ENCODE measurements at regions not wholly inside any gene's neighbourhood (a gene's known extent, or its start where the extent isn't known, plus 50 kb on each side); places are given as distances from the start of the nearest gene placed in this dataset.

DNA sequence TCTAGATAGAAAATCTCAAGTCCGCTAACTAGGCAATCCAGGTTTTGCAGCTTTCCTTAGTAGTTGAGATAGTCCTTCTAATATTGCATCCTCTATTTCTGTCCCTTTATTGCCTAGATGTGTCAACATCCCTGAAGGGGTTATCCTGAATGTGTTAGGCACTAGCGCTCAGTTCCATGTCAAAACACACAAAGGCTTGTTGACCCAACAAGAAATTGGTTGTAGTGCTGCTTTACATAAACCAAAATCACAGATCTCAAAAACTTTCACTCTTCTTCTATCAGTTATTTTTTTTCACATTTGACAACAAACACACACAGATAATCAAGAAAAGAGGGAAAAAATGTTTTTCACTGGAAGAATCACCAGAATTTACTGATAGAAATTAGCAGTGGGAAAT, 51.4 kb upstream of the SOX2 start:
- no peak for DNase-seq

DNA sequence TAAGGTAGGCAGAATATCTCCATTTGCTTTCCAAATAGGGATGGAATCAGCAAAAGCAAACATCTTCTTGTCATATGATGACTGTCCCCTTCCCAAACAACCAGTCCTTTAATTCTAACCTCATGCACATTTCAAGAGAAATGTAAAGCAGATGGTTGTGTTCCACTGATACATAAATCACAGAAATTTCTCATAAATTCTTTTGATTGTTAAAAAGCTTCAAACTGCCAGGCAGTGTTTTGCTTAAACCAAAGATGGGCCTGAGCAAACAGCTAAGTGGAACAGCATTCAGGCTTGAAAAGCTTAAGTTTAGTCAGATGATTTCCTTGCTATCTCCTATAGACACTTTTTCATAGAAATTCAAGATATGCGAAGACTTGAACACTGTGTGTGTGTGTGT, 74.3 kb upstream of the SOX2 start:
- no peak for DNase-seq

DNA sequence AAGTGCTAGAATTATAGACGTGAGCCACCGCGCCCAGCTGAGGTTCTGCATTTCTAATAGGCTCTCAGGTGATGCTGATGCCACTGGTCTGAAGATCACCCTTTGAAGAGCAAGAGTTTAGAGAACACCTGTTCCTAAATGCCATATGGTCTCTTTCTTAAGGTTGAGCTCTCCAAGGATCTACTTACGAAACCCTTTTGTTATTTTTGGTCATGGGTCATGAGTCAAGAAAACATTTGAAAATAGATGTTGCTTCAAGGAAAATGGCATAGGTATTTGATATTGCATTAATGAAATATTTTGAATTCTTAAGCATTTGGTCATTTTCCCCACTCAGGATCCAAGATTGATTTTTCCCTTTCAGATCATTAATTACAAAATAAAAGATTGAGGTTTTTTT, 74.7 kb upstream of the SOX2 start:
- no peak for DNase-seq

GRCh38 chr3:181635141-181635540, 76.6 kb upstream of the SOX2 start:
- DNase-seq, result no peak

- DNase-seq, result no peak
Measured at GRCh38 chr3:181633556-181633955, 78.2 kb upstream of the SOX2 start.

DNA sequence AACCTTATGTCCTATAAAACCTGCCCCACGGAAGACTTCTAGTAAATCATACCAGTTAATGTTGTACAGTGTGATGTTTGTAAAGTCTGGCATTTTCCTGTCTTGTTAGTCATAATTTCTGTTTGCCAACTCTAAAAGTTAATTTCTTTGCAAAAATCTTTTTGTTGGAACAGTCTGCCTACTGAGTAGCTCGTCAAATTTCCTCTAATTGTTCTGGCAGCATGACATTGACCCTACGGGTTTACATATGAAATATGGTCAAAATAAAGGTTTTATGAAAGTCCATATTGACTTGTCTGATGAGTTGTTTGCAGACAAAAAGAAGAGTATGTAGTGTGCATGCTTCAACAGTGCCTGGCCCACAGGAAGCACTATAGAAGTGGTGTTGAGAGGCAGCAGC, 79.8 kb upstream of the SOX2 start:
- DNase-seq, result no peak

DNA sequence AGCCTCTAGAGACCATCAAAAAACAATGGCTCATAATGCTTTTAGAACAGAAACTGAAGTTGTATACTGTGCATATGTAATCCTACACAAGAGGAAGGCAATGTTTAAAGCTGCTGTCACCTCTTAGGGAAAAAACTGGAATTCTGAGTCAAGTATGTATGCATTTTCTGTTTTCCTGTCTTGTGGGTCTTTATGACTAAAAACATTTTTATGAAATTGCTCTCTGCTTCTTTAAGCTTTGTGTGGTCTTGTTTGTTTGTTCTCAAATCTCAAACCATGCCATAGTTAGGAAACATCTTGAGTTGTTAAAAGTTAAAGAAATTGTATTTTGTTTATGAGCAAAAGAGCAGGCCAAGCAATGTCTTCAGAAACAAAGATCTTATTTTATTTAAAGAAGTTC, 80.9 kb upstream of the SOX2 start:
- no peak for DNase-seq

DNA sequence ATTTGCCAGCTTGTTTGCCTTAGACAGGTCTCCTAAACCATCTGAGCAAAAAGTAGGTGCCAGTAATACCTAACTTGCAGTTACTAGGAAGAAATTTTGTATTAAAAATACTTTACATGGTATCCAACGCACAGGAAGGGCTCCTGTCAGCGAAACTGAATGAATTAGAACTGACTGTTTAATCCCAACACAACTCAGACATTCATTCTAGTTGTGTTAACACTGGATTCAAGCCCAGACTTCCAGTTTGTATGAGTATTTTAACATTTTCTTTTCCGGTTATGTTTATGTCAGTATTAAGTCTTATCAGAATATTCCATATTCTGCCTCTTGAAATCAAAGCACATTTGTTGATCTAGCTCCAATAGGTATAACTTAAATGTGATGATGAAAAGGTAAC, 82.0 kb upstream of the SOX2 start:
- no peak for DNase-seq

- no peak for DNase-seq
Measured at GRCh38 chr3:181629029-181629428, 82.7 kb upstream of the SOX2 start.

DNA sequence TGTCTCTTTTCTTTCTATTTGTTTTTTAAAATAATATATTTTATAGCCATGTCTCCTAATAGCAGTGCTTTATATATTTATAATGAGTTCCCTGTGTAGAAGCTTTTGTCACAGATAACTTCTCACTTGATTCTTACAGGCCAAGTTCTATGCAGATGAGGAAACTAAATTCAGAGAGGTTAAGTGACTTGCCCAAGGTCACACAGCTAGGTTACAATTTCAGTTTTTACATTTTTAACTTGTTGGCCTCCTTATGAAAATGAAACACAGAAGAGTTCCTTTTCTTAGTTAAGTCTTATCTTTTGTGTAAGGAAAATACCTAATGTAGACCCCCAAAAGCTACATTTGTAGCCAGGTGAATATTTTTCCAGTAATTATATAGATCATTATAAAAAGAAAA, 83.3 kb upstream of the SOX2 start:
- no peak for DNase-seq

DNA sequence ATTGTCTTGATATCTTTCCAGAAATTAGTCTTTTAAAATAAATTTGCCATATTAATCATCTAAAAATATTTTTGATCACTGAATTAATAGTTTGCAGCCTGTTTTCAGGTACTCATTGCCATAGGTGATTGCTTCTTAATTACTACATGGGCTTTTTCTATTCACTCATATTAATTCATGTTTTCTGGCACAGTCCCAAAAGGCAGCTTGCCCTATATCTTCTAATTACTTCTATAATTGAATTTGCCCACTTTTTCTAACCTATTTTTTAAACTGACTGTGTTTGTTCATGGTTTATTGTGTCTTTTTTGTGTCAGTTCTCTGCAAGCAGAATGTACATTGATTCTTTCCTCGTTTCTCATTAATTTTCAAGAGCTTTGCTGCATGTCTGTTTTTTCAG, 85.7 kb upstream of the SOX2 start:
- DNase-seq, result no peak

- peak; percentile 16 for DNase-seq
Measured at GRCh38 chr3:181623924-181624694, 87.6 kb upstream of the SOX2 start.

GRCh38 chr3:181622365-181622764, 89.4 kb upstream of the SOX2 start:
- no peak for DNase-seq

GRCh38 chr3:181619897-181620296, 91.8 kb upstream of the SOX2 start:
- DNase-seq, result no peak

- DNase-seq, result no peak
Measured at GRCh38 chr3:181618260-181618659, 93.5 kb upstream of the SOX2 start.

DNA sequence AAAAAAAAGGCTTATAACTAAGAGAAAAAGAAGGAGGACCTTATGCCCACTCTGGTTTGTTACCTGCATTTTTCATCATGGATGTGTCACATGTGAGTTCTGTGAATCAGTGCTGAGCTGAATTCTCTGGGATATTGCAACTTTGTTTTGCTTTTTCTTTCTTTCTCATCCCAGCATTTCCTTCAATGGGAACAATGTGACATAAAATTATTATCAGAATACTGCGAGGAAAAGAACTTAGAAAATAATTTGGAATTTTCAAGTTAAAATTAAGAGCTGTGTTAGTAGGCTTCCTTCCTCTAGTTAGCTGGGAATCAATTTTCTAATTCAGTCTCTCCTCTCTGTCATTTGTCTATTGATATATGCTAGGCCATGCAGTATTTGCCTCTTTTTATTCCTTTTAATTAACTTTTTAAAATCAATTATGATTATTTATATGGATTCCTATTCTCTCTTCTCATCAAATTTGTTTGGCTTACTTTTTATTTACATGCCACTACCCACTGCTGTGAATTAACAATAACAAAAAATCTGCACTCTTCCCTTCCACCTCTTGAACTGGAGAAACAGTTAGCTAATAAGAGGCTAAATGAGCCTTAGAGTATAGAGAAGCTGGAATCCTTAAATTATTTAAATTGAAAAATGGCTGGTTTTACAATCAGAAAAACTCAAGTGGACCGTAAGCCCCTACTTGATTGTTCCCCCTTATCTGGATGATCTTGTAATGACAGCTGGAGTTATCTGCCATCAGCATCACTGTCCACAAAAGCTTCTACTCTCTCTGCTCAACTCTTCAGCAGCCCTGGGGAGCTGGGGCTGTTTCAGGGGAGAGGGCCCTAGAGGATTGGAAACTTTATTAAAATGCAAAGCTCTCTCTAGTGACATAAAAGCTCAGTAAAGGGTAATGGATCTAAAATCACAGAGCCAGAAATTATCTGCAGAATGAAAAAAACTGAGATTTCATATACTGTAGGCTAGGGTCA, 95.3 kb upstream of the SOX2 start:
- no peak for DNase-seq

DNA sequence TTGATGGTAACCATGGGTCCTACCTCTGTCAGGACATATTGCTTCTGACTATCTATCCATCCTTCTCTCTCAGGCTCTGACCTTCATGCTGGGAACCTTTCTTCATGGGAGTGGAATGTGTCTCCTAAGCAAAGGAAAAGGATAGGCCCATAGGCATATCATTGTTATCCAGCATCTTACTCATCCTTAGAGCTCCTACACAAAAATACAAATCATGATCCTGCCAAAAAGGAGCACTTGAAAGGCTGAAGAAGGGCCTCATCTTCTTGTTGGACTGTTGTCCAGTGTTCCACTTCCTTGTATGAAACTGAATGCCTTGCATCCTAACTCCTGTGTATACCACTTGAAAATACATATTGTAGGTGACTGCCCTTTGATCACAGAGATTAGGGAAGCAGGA, 96.1 kb upstream of the SOX2 start:
- no peak for DNase-seq

- DNase-seq, result no peak
Measured at GRCh38 chr3:181614878-181615277, 96.8 kb upstream of the SOX2 start.

GRCh38 chr3:181613813-181614212, 97.9 kb upstream of the SOX2 start:
- no peak for DNase-seq

GRCh38 chr3:181613191-181613590, 98.5 kb upstream of the SOX2 start:
- DNase-seq, result no peak

GRCh38 chr3:181610973-181611265, 100.8 kb upstream of the SOX2 start:
- peak; percentile 20 for DNase-seq

GRCh38 chr3:181610083-181610972, 101.4 kb upstream of the SOX2 start:
- DNase-seq, result no peak

DNA sequence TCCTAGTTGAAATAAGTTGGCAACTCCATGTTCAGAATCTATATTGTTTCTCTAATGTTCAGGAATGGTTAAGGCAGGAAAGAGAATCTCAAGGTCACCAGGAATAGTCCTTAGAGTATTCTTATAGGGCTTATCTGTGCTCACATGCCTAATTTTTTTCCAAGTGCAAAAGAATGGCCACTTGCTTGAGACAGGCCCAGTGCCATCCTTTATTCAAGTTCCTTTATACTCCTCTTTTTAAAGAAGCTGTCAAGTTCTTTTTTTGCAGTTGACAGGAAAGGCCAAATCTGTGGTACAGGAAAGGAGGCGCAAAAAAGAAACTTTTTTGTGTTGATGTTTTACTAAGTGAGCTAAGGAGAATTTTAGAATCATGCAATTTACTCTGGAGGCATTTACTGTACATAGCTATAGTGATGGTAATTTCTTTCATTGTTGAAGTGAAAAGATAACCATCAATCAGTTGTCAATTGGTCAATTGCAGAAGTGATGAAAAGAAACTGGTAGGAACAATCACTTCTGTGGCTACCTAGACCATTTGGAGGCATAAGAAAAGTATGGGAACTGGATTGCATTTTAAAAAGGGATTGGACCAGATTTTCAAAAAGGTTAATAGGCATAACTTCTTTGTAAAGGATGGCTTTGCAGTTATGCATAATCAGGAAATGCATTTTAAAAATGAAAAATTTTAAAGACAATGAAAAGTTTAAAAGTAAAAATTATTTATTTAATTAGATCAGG, 102.5 kb upstream of the SOX2 start:
- DNase-seq, result no peak
